ENCODE measurements at regions not wholly inside any gene's neighbourhood (a gene's known extent, or its start where the extent isn't known, plus 50 kb on each side); places are given as distances from the start of the nearest gene placed in this dataset.

- no peak for TF ChIP-seq POLR2A (IDR thresholded peaks at IDR 0.05; ENCODE audit: low read depth, low read length)
- no peak for TF ChIP-seq SPI1 (IDR thresholded peaks at IDR 0.05; ENCODE audit: low read depth, low read length)
- no peak for TF ChIP-seq POLR2AphosphoS5 (IDR thresholded peaks at IDR 0.05; ENCODE audit: low read depth, low read length)
Measured at GRCh38 chr4:138677212-138677611, 338.4 kb upstream of the NOCT start.

Data from GM12891 (cell line).